Putamen (tissue), 1 donor: ENCODE measurements at regions not wholly inside any gene's neighbourhood (a gene's known extent, or its start where the extent isn't known, plus 50 kb on each side); places are given as distances from the start of the nearest gene placed in this dataset.

Experiments used
- DNase-seq: peaks from one replicate; pipeline ENCODE4 v3.0.0-alpha.2; 2016; ENCODE audit warnings: low spot score

GRCh38 chr7:110569486-110570205, 521.3 kb upstream of the LRRN3 start:
- DNase-seq = no peak

GRCh38 chr7:110573862-110574528, 516.9 kb upstream of the LRRN3 start:
- DNase-seq = no peak

- no peak for DNase-seq
Observed at GRCh38 chr7:110587294-110587693, 503.6 kb upstream of the LRRN3 start.

GRCh38 chr7:110590415-110590814, 500.5 kb upstream of the LRRN3 start:
- no peak for DNase-seq

- no peak for DNase-seq
Observed at GRCh38 chr7:110591341-110591740, 499.6 kb upstream of the LRRN3 start.

GRCh38 chr7:110592557-110592956, 498.4 kb upstream of the LRRN3 start:
- DNase-seq = no peak

GRCh38 chr7:110593355-110593754, 497.6 kb upstream of the LRRN3 start:
- no peak for DNase-seq

- DNase-seq = no peak
Observed at GRCh38 chr7:110595694-110596093, 495.2 kb upstream of the LRRN3 start.

GRCh38 chr7:110600956-110601355, 490.0 kb upstream of the LRRN3 start:
- DNase-seq = no peak

- DNase-seq = no peak
Observed at GRCh38 chr7:110601710-110602109, 489.2 kb upstream of the LRRN3 start.

GRCh38 chr7:110604206-110604605, 486.7 kb upstream of the LRRN3 start:
- no peak for DNase-seq

- no peak for DNase-seq
Observed at GRCh38 chr7:110604885-110605284, 486.0 kb upstream of the LRRN3 start.

- DNase-seq = no peak
Observed at GRCh38 chr7:110607050-110607857, 483.7 kb upstream of the LRRN3 start.

GRCh38 chr7:110609336-110609735, 481.6 kb upstream of the LRRN3 start:
- DNase-seq = no peak

GRCh38 chr7:110612680-110613079, 478.2 kb upstream of the LRRN3 start:
- DNase-seq = no peak
